Liver (tissue), 8 donors: ENCODE measurements at regions not wholly inside any gene's neighbourhood (a gene's known extent, or its start where the extent isn't known, plus 50 kb on each side); places are given as distances from the start of the nearest gene placed in this dataset.

Experiments used
- DNase-seq: peaks from one replicate; pipeline ENCODE4 v3.0.0-alpha.2; 2017; ENCODE audit warnings: low spot score
- H3K27ac ChIP-seq, 2 donors: one replicate each; pipeline ENCODE4 v1.7.0; 2013; ENCODE audit warnings: inconsistent platforms in 2 of 2, low read length in 2 of 2, control low read depth in 1 of 2, low read depth in 1 of 2, mild to moderate bottlenecking in 1 of 2
- H3K27me3 ChIP-seq, 4 donors: one replicate each; pipeline versions ENCODE4 v1.6.1 to v1.7.0; 2013; ENCODE audit warnings: low read length in 3 of 4, inconsistent platforms in 1 of 4, mild to moderate bottlenecking in 1 of 4, moderate library complexity in 1 of 4; ENCODE audit not compliant: control insufficient read depth in 4 of 4, insufficient read depth in 4 of 4
- H3K36me3 ChIP-seq, 4 donors: one replicate each; pipeline versions ENCODE4 v1.6.1 to v1.7.0; 2013; ENCODE audit warnings: low read length in 3 of 4, mild to moderate bottlenecking in 3 of 4, low read depth in 1 of 4, moderate library complexity in 1 of 4; ENCODE audit not compliant: control insufficient read depth in 4 of 4, insufficient read depth in 3 of 4
- H3K4me1 ChIP-seq, 4 donors: one replicate each; pipeline versions ENCODE4 v1.6.1 to v1.7.0; 2013; ENCODE audit warnings: low read length in 3 of 4, mild to moderate bottlenecking in 3 of 4, moderate library complexity in 1 of 4; ENCODE audit not compliant: control insufficient read depth in 4 of 4, insufficient read depth in 4 of 4
- H3K4me3 ChIP-seq, 3 donors: one replicate each; pipeline versions ENCODE4 v1.6.1 to v1.7.0; 2013; ENCODE audit warnings: low read length in 3 of 3, control low read depth in 1 of 3, low read depth in 1 of 3, mild to moderate bottlenecking in 1 of 3
- H3K9ac ChIP-seq, 2 donors: one replicate each; pipeline ENCODE4 v1.7.0; 2013; ENCODE audit warnings: low read length in 2 of 2, mild to moderate bottlenecking in 2 of 2, moderate library complexity in 2 of 2, control low read depth in 1 of 2, low read depth in 1 of 2
- H3K9me3 ChIP-seq, 4 donors: one replicate each; pipeline versions ENCODE4 v1.6.1 to v1.7.0; 2013; ENCODE audit warnings: low read length in 3 of 4; ENCODE audit not compliant: control insufficient read depth in 4 of 4
- ATF3 ChIP-seq: IDR thresholded peaks from 2 replicates; pipeline ENCODE4 v1.6.1; 2016; ENCODE audit warnings: antibody characterized with exemption
- CTCF ChIP-seq: fragments of 150-350 bp; IDR thresholded peaks from 2 replicates; pipeline ENCODE4 v1.5.1; 2017; ENCODE audit warnings: improper control_type of control experiment, low read depth, low read length; ENCODE audit not compliant: missing input control
- EGR1 ChIP-seq, 2 donors: IDR thresholded peaks; 2 replicates each; pipeline ENCODE4 v1.6.1; 2016 to 2018; ENCODE audit warnings: antibody characterized with exemption in 2 of 2, low read depth in 2 of 2
- FOXA1 ChIP-seq: IDR thresholded peaks from 2 replicates; pipeline ENCODE4 v1.6.1; 2016; ENCODE audit warnings: antibody characterized with exemption
- FOXA2 ChIP-seq: IDR thresholded peaks from 2 replicates; pipeline ENCODE4 v1.6.1; 2016; ENCODE audit warnings: antibody characterized with exemption
- GABPA ChIP-seq, 2 donors: IDR thresholded peaks in 1 of 2; conservative IDR thresholded peaks in 1 of 2; 2 replicates each; pipeline ENCODE4 v1.6.1; 2016; ENCODE audit warnings: antibody characterized with exemption in 2 of 2, mild to moderate bottlenecking in 1 of 2, moderate library complexity in 1 of 2
- HNF4A ChIP-seq, 2 donors: conservative IDR thresholded peaks; 2 replicates each; pipeline ENCODE4 v1.6.1; 2016; ENCODE audit warnings: antibody characterized with exemption in 2 of 2, mild to moderate bottlenecking in 2 of 2
- HNF4G ChIP-seq: IDR thresholded peaks from 2 replicates; pipeline ENCODE4 v1.6.1; 2016; ENCODE audit warnings: antibody characterized with exemption
- JUND ChIP-seq, 2 donors: IDR thresholded peaks; 2 replicates each; pipeline ENCODE4 v1.6.1; 2016; ENCODE audit warnings: antibody characterized with exemption in 2 of 2
- MAX ChIP-seq: IDR thresholded peaks from 2 replicates; pipeline ENCODE4 v1.6.1; 2016; ENCODE audit warnings: antibody characterized with exemption
- NR2F2 ChIP-seq: IDR thresholded peaks from 2 replicates; pipeline ENCODE4 v1.6.1; 2016; ENCODE audit warnings: antibody characterized with exemption
- RAD21 ChIP-seq, 2 donors: IDR thresholded peaks; 2 replicates each; pipeline ENCODE4 v1.6.1; 2016; ENCODE audit warnings: antibody characterized with exemption in 2 of 2, mild to moderate bottlenecking in 2 of 2
- REST ChIP-seq: IDR thresholded peaks from 2 replicates; pipeline ENCODE4 v1.6.1; 2016; ENCODE audit warnings: antibody characterized with exemption, mild to moderate bottlenecking
- RXRA ChIP-seq, 2 donors: IDR thresholded peaks; 2 replicates each; pipeline ENCODE4 v1.6.1; 2017 to 2018; ENCODE audit warnings: antibody characterized with exemption in 2 of 2, mild to moderate bottlenecking in 1 of 2
- SP1 ChIP-seq: IDR thresholded peaks from 2 replicates; pipeline ENCODE4 v1.6.1; 2018; ENCODE audit warnings: antibody characterized with exemption, mild to moderate bottlenecking
- TAF1 ChIP-seq: conservative IDR thresholded peaks from 2 replicates; pipeline ENCODE4 v1.6.1; 2016; ENCODE audit warnings: antibody characterized with exemption, mild to moderate bottlenecking
- YY1 ChIP-seq: IDR thresholded peaks from 2 replicates; pipeline ENCODE4 v1.6.1; 2016; ENCODE audit warnings: antibody characterized with exemption, mild to moderate bottlenecking
- ZBTB33 ChIP-seq: IDR thresholded peaks from 2 replicates; pipeline ENCODE4 v1.6.1; 2016; ENCODE audit warnings: antibody characterized with exemption
- WGBS: extraction: QIAGEN DNeasy Blood & Tissue Kit; methylation state at CpG from one replicate; pipeline ENCODE4 v1.1.7; 2013; 5-methylcytosine and 5-hydroxymethylcytosine counted together
- donor health status: healthy.
- donor health status: healthy.
- donor health status: healthy.
- donor health status: healthy.
- donor health status: healthy.

GRCh38 chr10:58107506-58107905 is 160.2 kb downstream of the IPMK start:
- 88% methylated on average over 2 of the region's 2 CpGs for WGBS
- Histone ChIP-seq H3K27me3 (no peaks in the 10 kb centered on the region), H3K27ac (no peak overlapping the region), H3K9ac (no peak overlapping the region), H3K4me3 (no peak overlapping the region), H3K36me3 (no peaks in the 10 kb centered on the region), H3K9me3 (no peaks in the 10 kb centered on the region), H3K4me1 (no peaks in the 10 kb centered on the region)
- TF ChIP-seq ZBTB33 (no peak), YY1 (no peak), EGR1 (IDR thresholded peaks at IDR 0.05; ENCODE audit: low read depth in 2 of 2) (no peak), RAD21 (IDR thresholded peaks at IDR 0.05) (no peak), ATF3 (no peak), FOXA1 (no peak), RXRA (IDR thresholded peaks at IDR 0.05) (no peak), REST (no peak), HNF4A (conservative IDR thresholded peaks at IDR 0.05) (no peak), GABPA (IDR thresholded peaks at IDR 0.05 in 1 of 2, conservative IDR thresholded peaks at IDR 0.05 in 1 of 2) (no peak), CTCF (no peak), FOXA2 (no peak), JUND (IDR thresholded peaks at IDR 0.05) (no peak), TAF1 (no peak), NR2F2 (no peak), HNF4G (no peak), SP1 (no peak), MAX (no peak)
- no peak for DNase-seq
